DMS79 (cell line): ENCODE measurements at regions not wholly inside any gene's neighbourhood (a gene's known extent, or its start where the extent isn't known, plus 50 kb on each side); places are given as distances from the start of the nearest gene placed in this dataset.

Experiments used
- DNase-seq: peaks from one replicate; lab custom pipeline; 2025; lab: John Stamatoyannopoulos, UW

DNA sequence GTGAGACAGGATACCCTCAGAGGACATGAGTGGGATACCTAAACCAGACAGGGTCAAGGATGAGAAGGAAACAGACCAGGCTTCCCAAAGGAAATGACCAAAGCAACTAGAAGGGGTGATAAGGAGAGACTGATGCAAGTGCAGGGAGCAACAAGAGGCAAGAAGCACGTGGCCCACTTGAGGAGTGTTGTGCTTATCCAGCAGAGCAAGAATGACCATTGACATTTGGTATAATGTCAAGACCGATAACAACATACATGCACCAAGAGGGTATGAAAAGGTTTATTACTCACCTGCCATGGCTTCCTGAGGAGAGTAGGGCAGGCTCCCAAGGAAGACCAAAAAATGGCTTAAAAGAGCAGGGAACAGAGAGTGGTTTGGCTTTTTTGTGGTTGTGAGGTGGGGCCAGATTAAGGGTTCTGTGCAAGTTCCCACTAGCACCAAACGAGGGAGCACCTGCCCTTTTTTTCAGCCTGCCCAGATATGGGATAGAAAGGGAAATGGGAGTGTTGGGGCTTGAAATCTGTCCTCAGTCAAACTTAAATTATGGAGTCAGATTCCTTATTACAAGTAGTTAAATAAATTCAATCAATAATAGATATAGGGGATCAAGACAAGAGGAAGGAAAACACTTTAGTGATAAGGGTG is 513.6 kb downstream of the RASEF start:
- no peak for DNase-seq

DNA sequence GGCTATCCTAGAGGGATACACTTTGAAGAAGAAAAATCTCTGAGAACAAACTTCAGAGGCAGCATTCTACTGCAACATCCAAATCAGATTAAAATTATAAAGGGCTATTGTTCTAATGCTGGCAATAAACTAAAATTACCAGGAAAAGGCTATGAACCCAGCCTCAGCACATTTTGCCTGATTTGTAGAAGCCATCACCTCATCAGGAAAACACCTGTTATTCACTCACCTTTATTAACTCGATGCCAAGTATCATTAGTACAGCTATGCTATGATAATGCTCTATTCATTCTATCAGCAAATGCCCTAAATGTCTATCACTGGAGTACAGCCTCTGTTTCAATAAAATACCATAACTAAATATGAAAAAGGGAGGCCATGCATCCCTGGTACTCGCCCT is 510.2 kb downstream of the RASEF start:
- no peak for DNase-seq

DNA sequence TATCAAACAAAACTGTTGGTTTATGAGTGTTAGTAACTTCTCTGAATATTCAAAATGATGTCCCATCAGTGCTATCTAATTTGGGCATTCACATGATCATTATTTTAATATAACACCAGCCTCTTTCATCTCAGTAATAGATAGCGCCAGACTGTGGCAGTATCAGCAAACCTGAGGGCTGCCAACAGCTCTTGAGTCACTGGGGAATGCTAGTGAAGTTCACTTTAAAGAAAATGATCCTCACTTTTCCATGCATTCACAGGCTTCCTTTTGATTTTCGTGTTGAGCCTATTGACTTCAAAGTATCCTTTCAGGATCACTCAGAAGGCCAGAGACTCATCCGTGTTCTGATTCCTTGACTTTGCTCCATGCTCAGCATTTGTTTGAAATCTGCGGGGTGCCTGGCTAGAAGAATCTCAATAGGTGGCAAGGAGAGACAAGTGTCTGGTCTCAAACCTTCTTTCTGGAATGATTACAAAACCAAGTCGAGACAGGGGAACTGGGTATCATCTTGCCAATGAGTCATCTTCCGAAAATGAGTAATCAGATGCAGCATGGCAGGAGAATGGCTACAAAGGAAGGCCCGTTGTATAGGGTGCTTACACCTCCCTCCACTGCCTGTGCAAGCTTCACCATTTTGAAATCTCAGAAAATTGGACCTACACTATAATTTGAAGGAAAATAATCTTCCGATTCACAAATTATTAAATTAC is 509.1 kb downstream of the RASEF start:
- no peak for DNase-seq

DNA sequence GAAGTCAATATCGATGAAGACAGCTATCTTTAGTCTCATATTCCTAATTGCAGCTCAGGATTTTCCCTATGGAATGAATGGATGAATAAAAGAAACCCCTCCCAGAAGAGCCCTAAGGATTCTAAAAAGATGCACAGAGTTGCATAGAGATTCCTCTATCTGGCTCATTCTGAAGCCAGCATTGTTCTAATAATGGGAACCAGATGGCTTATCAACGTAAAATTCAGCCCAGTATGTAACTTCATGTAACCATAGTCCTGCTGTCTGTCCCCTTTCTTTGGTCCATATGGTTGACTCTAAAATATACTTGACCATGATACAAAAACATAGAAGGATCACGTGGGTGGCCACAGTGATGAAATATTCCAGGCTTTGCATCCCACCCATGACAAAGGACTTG is 508.6 kb downstream of the RASEF start:
- DNase-seq = no peak

DNA sequence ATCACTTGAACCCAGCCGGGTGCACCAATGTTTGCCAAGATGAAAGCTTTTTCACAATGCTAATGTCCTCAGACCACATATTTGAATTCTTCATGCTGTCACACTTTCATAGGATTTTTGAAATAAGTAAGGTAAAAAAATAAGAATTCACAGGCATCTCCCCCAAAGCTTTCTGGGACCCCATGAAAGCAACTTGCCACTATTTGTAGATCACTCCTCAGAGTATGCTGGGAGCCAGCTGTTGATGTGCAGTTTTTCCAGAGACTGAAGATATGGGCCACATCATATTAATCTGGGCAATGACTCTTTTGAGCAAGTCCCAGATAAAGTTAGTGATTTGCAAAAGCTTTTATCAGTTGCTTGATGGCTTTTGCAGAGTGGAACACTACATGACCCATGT is 507.9 kb downstream of the RASEF start:
- no peak for DNase-seq

DNA sequence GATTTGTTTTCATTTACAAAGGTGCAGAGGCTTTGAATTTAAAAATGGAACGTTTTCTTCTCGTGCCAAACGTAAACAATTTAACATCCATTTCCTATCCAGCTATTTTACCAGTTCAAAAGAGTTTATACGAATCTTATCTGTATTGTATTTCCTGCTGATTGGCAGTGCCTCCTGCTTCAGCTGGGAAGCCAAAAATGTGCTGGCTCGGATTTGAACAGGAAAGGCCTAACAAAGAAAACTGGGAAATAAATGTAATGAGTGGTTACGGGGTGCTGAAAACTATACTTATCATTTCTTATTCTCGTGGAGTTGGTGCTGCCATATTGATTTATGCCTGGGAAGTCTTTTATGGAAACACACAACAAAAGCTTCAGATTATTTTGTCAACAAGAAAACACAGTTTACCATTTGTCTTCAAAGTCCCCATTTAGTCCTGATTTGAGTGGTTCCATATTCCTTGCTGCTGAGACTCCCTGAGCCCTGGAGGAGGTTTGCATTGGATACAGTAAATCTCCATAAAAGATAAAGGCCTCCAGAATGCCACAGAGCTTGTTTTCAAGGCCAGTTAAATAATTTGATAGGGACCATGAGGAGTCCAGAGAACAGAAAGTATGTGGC is 507.4 kb downstream of the RASEF start:
- no peak for DNase-seq

- no peak for DNase-seq
These were observed 504.6 kb downstream of the RASEF start for GRCh38 chr9:82558346-82558745.

DNA sequence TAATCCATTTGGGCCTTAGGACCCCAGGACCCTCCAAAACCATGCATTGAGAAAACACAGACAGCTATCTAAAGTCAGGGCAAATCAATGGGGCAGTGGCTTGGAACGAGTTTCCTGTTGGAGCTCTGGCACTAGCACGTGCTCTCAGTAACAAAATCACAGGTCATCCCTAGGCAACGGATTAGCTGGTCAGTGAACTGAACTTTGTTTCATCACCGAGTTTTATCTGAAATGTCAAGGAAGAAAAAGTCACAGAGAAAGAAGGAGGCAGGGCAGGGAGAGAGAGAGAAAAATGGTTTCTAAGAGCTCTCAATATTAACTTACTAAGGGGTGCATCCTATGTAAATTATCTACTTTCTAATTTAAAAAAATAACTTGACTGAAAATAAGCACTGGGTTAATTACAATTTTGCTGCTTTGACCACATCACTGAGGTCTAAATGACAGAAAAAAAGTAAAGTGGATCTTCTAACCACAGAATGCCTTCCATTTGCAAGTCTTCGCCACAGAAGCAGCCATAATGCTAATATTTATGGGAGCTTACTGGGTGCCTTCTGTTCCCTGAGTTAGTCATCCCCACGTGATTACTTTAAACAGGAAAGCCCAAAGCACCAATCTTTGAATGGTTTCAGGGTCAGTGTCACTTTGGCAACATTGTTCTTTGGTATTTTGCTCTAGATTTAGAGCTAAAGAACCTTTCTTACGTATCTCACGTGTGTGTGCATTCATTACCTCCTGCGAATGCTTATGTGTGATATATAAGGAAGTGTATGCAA is 503.9 kb downstream of the RASEF start:
- DNase-seq = no peak

GRCh38 chr9:82560036-82560435 is 502.9 kb downstream of the RASEF start:
- DNase-seq = no peak

- DNase-seq = peak; percentile 39
These were observed 502.5 kb downstream of the RASEF start for GRCh38 chr9:82560457-82560904.

DNA sequence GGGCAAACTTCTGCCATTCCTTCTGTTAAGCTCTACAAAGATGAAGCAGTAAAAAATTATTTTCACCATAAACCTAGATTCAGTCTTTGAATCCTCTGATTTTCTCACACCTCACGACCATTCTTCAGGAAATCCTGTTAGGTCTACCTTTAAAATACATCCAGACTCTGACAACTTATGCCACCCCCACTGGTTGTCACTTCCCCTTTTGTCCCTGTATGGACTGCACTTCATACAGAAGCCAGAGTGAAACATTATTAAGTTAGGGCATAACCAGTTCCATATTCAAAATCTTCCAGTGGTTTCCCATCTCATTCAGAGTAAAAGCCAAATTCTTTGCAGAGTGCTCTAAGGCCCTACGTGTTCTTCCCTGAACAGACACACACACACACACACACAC is 499.8 kb downstream of the RASEF start:
- DNase-seq = no peak

DNA sequence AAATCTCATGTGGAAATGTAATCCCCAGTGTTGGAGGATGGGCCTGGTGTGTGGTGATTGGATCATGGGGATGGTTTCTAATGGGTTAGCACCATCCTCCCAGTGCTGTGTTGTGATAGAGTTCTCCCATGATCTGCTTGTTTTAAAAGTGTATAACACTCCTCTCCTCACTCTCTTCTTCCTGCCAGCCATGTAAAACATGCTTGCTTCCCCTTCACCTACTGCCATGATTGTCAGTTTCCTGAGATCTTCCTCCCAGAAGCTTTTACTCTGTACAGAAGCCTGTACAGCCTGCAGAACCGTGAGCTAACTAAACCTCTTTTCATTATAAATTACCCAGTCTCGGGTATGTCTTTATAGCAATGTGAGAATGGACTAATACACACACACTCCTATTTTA is 499.1 kb downstream of the RASEF start:
- no peak for DNase-seq

- no peak for DNase-seq
These were observed 497.6 kb downstream of the RASEF start for GRCh38 chr9:82565188-82565969.

- DNase-seq = no peak
These were observed 495.0 kb downstream of the RASEF start for GRCh38 chr9:82567953-82568352.

GRCh38 chr9:82570226-82570625 is 492.7 kb downstream of the RASEF start:
- DNase-seq = no peak

DNA sequence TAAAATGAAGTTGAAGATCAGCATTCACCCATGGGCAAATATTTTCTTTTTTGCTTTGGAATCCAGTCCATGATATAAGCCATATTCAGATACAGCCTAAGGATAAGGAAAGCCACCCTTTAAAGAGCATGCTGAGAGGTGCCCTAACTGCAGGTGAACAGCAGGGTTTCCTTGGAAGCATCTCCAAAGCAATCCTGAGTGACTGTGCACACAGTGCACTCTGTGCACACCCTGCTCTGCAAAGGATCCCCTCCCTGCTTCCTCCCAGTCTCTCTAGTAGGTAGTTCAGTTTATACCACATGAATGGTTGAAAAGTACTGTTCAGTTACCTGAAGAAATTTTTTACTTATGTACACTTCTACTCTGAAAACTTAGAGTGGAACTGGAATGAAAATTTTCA is 491.4 kb downstream of the RASEF start:
- no peak for DNase-seq

- no peak for DNase-seq
These were observed 490.8 kb downstream of the RASEF start for GRCh38 chr9:82572146-82572545.

- no peak for DNase-seq
These were observed 488.0 kb downstream of the RASEF start for GRCh38 chr9:82574911-82575310.

DNA sequence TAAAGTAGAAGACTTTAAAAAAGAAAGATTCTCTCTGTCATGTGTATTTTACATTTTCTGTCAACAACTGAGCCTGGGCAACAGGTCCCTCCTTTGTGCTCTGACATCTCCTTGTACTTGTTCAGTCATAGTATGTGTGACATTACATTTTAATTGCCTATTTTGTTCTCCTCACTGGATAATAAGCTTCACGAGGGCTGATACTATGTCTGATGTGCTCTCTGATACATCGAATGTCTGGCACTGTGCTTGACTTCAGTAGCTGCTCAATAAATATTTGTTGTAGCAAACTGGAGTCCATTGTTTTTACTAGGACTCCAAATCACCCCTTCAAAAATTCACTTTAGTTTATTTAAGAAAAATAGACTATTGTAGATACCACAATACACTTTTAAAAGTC is 482.0 kb downstream of the RASEF start:
- DNase-seq = no peak

DNA sequence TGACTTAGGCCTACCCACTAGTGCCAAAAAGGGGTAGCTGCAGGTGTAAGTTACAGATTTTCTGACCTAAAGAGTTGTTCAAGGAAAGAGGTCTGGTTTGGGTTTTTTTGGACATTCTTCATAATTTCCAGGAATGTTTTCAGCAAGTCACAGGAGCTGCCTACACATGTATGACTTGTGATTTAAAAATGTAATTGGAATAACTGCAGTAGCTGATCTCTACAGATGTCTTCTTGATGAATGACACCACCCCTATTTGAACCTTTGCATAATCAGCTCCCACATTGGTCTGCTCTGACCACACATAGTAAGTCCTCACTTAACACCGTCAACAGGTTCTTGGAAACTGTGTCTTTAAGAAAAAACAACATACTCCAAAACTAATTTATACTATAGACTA is 481.4 kb downstream of the RASEF start:
- DNase-seq = no peak

GRCh38 chr9:82581935-82582334 is 481.0 kb downstream of the RASEF start:
- DNase-seq = no peak

DNA sequence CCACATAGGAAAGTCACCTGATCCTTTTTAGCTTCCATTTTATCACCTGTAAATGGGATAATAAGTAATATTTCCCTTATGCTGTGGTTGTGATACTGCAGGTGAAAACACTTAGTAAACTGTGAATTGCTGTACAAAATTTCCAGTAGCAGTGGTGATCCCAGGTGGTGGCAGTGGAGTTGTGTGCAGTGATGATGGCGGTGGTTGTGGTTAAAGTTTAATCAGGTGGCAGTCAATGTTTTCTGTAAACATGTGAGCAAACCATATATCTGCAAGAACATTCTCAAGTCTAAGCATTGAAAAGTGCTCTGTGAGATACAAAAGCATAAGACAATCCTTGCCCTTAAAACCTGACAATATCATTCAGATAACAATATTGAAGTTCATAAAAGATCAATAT is 480.2 kb downstream of the RASEF start:
- DNase-seq = no peak
